ENCODE measurements at regions not wholly inside any gene's neighbourhood (a gene's known extent, or its start where the extent isn't known, plus 50 kb on each side); places are given as distances from the start of the nearest gene placed in this dataset.

- H3K9me3 ChIP-seq (ENCODE audit: low read depth): no peaks in the 10 kb centered on the region
- no peak for DNase-seq (ENCODE audit: low read depth in 1 of 2, low spot score in 1 of 2)
- TF ChIP-seq CTCF (IDR thresholded peaks at IDR 0.05; ENCODE audit: low read depth, low read length): no peak
- no peaks in the 10 kb centered on the region for H3K36me3 ChIP-seq
- H3K4me3 ChIP-seq: no peak overlapping the region
- H3K27ac ChIP-seq: no peak overlapping the region
- no peaks in the 10 kb centered on the region for H3K27me3 ChIP-seq
- peaks cover 8% of the 10 kb centered on the region for H3K4me1 ChIP-seq (ENCODE audit: low read depth)
Observed at GRCh38 chr14:87081004-87081403, 912.0 kb downstream of the GALC start.

GRCh38 chr14:87080146-87080545 is 912.8 kb downstream of the GALC start:
- H3K4me1 ChIP-seq (ENCODE audit: low read depth): peaks cover 14% of the 10 kb centered on the region
- H3K9me3 ChIP-seq (ENCODE audit: low read depth): no peaks in the 10 kb centered on the region
- H3K27ac ChIP-seq: no peak overlapping the region
- H3K27me3 ChIP-seq: no peaks in the 10 kb centered on the region
- no peak for TF ChIP-seq CTCF (IDR thresholded peaks at IDR 0.05; ENCODE audit: low read depth, low read length)
- H3K36me3 ChIP-seq: no peaks in the 10 kb centered on the region
- no peak for DNase-seq (ENCODE audit: low read depth in 1 of 2, low spot score in 1 of 2)
- no peak overlapping the region for H3K4me3 ChIP-seq

GRCh38 chr14:87079416-87079815 is 913.6 kb downstream of the GALC start:
- Histone ChIP-seq H3K4me1 (ENCODE audit: low read depth) (peaks cover 14% of the 10 kb centered on the region), H3K4me3 (no peak overlapping the region), H3K27ac (no peak overlapping the region), H3K27me3 (no peaks in the 10 kb centered on the region), H3K9me3 (ENCODE audit: low read depth) (no peaks in the 10 kb centered on the region), H3K36me3 (no peaks in the 10 kb centered on the region)
- TF ChIP-seq CTCF (IDR thresholded peaks at IDR 0.05; ENCODE audit: low read depth, low read length): no peak
- no peak for DNase-seq (ENCODE audit: low read depth in 1 of 2, low spot score in 1 of 2)

GRCh38 chr14:87076922-87077321 is 916.1 kb downstream of the GALC start:
- Histone ChIP-seq H3K9me3 (ENCODE audit: low read depth) (no peaks in the 10 kb centered on the region), H3K4me3 (no peak overlapping the region), H3K36me3 (no peaks in the 10 kb centered on the region), H3K4me1 (ENCODE audit: low read depth) (peaks cover 14% of the 10 kb centered on the region), H3K27me3 (no peaks in the 10 kb centered on the region), H3K27ac (no peak overlapping the region)
- DNase-seq (ENCODE audit: low read depth in 1 of 2, low spot score in 1 of 2): no peak
- TF ChIP-seq CTCF (IDR thresholded peaks at IDR 0.05; ENCODE audit: low read depth, low read length): no peak

GRCh38 chr14:87076146-87076545 is 916.8 kb downstream of the GALC start:
- H3K36me3 ChIP-seq: no peaks in the 10 kb centered on the region
- H3K4me3 ChIP-seq: no peak overlapping the region
- H3K27me3 ChIP-seq: no peaks in the 10 kb centered on the region
- no peak overlapping the region for H3K27ac ChIP-seq
- DNase-seq (ENCODE audit: low read depth in 1 of 2, low spot score in 1 of 2): peak in 1 of 2 donors; percentile 55
- TF ChIP-seq CTCF (IDR thresholded peaks at IDR 0.05; ENCODE audit: low read depth, low read length): no peak
- no peaks in the 10 kb centered on the region for H3K9me3 ChIP-seq (ENCODE audit: low read depth)
- peaks cover 14% of the 10 kb centered on the region for H3K4me1 ChIP-seq (ENCODE audit: low read depth)
